ENCODE measurements at regions not wholly inside any gene's neighbourhood (a gene's known extent, or its start where the extent isn't known, plus 50 kb on each side); places are given as distances from the start of the nearest gene placed in this dataset.

DNA sequence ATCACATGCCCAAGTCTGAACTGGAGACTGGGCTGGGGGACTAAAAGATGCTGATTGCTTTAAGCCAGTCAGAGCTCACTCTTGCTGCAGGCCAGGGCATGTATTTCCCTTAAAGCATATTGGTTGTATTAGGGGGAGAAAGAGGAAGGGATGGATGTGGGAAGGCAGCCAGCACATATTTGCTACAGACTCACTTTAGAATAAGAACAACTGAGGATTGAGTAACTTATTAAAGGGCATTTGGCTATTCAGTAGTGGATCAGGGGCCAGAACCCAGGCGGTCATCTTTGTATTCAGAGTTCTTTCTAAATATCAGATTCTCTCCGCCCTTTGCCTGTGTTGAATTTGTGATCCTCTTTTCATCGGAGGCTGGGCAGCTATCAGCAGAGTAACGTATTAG, 231.7 kb downstream of the HAPSTR1 start:
- TF ChIP-seq, protein P1, sequence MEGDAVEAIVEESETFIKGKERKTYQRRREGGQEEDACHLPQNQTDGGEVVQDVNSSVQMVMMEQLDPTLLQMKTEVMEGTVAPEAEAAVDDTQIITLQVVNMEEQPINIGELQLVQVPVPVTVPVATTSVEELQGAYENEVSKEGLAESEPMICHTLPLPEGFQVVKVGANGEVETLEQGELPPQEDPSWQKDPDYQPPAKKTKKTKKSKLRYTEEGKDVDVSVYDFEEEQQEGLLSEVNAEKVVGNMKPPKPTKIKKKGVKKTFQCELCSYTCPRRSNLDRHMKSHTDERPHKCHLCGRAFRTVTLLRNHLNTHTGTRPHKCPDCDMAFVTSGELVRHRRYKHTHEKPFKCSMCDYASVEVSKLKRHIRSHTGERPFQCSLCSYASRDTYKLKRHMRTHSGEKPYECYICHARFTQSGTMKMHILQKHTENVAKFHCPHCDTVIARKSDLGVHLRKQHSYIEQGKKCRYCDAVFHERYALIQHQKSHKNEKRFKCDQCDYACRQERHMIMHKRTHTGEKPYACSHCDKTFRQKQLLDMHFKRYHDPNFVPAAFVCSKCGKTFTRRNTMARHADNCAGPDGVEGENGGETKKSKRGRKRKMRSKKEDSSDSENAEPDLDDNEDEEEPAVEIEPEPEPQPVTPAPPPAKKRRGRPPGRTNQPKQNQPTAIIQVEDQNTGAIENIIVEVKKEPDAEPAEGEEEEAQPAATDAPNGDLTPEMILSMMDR (conservative IDR thresholded peaks at IDR 0.05; ENCODE audit: low read length), result no peak
- no peak for TF ChIP-seq EZH2phosphoT487 (IDR thresholded peaks at IDR 0.05; ENCODE audit: borderline replicate concordance)
